Panc1 (cell line): ENCODE measurements at regions not wholly inside any gene's neighbourhood (a gene's known extent, or its start where the extent isn't known, plus 50 kb on each side); places are given as distances from the start of the nearest gene placed in this dataset.

Experiments used
- ATAC-seq: fragments of 200-7000 bp; cut with Tn5 transposase; 2 replicates; pipeline ENCODE4 v1.9.1; 2020; ENCODE audit warnings: mild to moderate bottlenecking, moderate library complexity
- BruUV-seq: library from RNA; stranded (reverse); fragments of 400-500 nt; replicated peaks from 2 replicates; lab custom pipeline; 2021; lab: Mats Ljungman, UMichigan
- CTCF ChIA-PET: fragments of 300-600 bp; sonication (Branson Sonifier 250); formaldehyde crosslinking; loops from one replicate; lab custom pipeline; 2022; ENCODE audit warnings: antibody characterized with exemption; lab: Charles Lee
- POLR2A ChIA-PET: fragments of 300-600 bp; sonication (Branson Sonifier 250); formaldehyde crosslinking; loops from one replicate; lab custom pipeline; 2022; ENCODE audit warnings: antibody characterized with exemption; lab: Charles Lee
- DNase-seq: peaks from one replicate; pipeline ENCODE4 v3.0.0-alpha.2; 2010; ENCODE audit warnings: low read depth, low spot score
- H3K27ac ChIP-seq: 2 replicates; pipeline ENCODE4 v1.5.1; 2011; ENCODE audit warnings: mild to moderate bottlenecking, low read length, inconsistent platforms
- H3K27me3 ChIP-seq: fragments of 200-500 bp; sonication (Bioruptor generic); 2 replicates; pipeline ENCODE4 v1.6.0; 2014; ENCODE audit warnings: low read length, inconsistent platforms; ENCODE audit not compliant: control insufficient read depth, insufficient read depth
- H3K36me3 ChIP-seq: fragments of 200-500 bp; sonication (Bioruptor generic); 2 replicates; pipeline ENCODE4 v1.5.1; 2014; ENCODE audit warnings: inconsistent platforms, mild to moderate bottlenecking, low read length, moderate library complexity; ENCODE audit not compliant: control insufficient read depth, insufficient read depth
- H3K4me1 ChIP-seq: 2 replicates; pipeline ENCODE4 v1.5.1; 2011; ENCODE audit warnings: inconsistent platforms, mild to moderate bottlenecking, low read length, moderate library complexity; ENCODE audit not compliant: control insufficient read depth, insufficient read depth
- H3K4me3 ChIP-seq, 2 experiments: 2 replicates each; pipeline ENCODE4 v1.5.1; 2011 to 2012; ENCODE audit warnings: low read depth in 2 of 2, low read length in 2 of 2, mild to moderate bottlenecking in 2 of 2, inconsistent platforms in 1 of 2, moderate library complexity in 1 of 2
- H3K9me3 ChIP-seq: fragments of 200-500 bp; sonication (Bioruptor generic); 2 replicates; pipeline ENCODE4 v1.5.1; 2014; ENCODE audit warnings: low read depth, mild to moderate bottlenecking, inconsistent platforms, low read length, moderate library complexity; ENCODE audit not compliant: control insufficient read depth, insufficient read depth
- POLR2AphosphoS5 ChIP-seq: IDR thresholded peaks from 2 replicates; pipeline ENCODE4 v1.6.1; 2012; ENCODE audit warnings: mild to moderate bottlenecking, low read depth, low read length, moderate library complexity
- SIN3A ChIP-seq: IDR thresholded peaks from 2 replicates; pipeline ENCODE4 v1.6.1; 2012; ENCODE audit warnings: low read depth, mild to moderate bottlenecking, low read length, moderate library complexity, borderline replicate concordance; ENCODE audit not compliant: insufficient read depth
- TCF7L2 ChIP-seq: IDR thresholded peaks from 2 replicates; pipeline ENCODE4 v1.6.1; 2011; ENCODE audit warnings: mild to moderate bottlenecking, low read depth, low read length, inconsistent platforms
- in situ Hi-C: cut with HindIII; loops from 2 replicates; pipeline ENCODE4 v1.10.0; 2016; ENCODE audit warnings: low sequenced_read_pairs, low pct_unique_long_range_greater_than_20kb
- intact Hi-C: fragments of 100-400 bp; cut with micrococcal nuclease; formaldehyde crosslinking; loops from one replicate; pipeline ENCODE4 v1.10.0; 2022; ENCODE audit not compliant: unreplicated experiment
- TF ChIP-seq, protein P1 (sequence below), 2 experiments: IDR thresholded peaks; 2 replicates each; pipeline ENCODE4 v1.6.1; 2011 to 2012; ENCODE audit warnings: low read depth in 2 of 2, control low read depth in 1 of 2, low read length in 1 of 2, mild to moderate bottlenecking in 1 of 2, moderate library complexity in 1 of 2; ENCODE audit not compliant: insufficient read depth in 1 of 2
- TF ChIP-seq, protein P2 (sequence below): fragments of 450-650 bp; IDR thresholded peaks from 2 replicates; pipeline ENCODE4 v1.5.1; 2017; ENCODE audit warnings: mild to moderate bottlenecking

DNA sequence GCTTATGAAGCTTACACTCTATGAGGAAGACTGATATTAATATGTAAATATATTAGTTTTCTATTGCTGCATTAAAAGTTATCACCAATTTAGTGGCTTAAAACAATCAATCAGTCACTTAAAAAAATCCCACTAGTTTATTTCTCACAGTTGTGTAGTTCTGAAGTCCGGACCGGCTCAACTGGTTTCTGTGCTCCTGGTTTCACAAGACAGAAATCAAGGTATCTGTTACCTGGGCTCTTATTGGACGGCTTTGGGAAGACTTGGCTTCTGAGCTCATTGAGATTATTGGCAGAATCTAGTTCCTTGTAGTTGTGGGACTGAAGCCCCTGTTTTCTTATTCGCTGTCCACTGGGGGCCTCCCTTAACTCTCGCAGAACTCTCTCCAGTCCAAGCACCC is 343.0 kb downstream of the RAB38 start:
- POLR2A ChIA-PET = no interaction called here
- intact Hi-C loops = no loop called here
- no peak overlapping the region for H3K27ac ChIP-seq
- TF ChIP-seq SIN3A (no peak), TCF7L2 (no peak), POLR2AphosphoS5 (no peak)
- TF ChIP-seq, protein P1, sequence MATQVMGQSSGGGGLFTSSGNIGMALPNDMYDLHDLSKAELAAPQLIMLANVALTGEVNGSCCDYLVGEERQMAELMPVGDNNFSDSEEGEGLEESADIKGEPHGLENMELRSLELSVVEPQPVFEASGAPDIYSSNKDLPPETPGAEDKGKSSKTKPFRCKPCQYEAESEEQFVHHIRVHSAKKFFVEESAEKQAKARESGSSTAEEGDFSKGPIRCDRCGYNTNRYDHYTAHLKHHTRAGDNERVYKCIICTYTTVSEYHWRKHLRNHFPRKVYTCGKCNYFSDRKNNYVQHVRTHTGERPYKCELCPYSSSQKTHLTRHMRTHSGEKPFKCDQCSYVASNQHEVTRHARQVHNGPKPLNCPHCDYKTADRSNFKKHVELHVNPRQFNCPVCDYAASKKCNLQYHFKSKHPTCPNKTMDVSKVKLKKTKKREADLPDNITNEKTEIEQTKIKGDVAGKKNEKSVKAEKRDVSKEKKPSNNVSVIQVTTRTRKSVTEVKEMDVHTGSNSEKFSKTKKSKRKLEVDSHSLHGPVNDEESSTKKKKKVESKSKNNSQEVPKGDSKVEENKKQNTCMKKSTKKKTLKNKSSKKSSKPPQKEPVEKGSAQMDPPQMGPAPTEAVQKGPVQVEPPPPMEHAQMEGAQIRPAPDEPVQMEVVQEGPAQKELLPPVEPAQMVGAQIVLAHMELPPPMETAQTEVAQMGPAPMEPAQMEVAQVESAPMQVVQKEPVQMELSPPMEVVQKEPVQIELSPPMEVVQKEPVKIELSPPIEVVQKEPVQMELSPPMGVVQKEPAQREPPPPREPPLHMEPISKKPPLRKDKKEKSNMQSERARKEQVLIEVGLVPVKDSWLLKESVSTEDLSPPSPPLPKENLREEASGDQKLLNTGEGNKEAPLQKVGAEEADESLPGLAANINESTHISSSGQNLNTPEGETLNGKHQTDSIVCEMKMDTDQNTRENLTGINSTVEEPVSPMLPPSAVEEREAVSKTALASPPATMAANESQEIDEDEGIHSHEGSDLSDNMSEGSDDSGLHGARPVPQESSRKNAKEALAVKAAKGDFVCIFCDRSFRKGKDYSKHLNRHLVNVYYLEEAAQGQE (IDR thresholded peaks at IDR 0.05; ENCODE audit: insufficient read depth in 1 of 2, low read depth in 2 of 2, low read length in 1 of 2) = no peak
- TF ChIP-seq, protein P2, sequence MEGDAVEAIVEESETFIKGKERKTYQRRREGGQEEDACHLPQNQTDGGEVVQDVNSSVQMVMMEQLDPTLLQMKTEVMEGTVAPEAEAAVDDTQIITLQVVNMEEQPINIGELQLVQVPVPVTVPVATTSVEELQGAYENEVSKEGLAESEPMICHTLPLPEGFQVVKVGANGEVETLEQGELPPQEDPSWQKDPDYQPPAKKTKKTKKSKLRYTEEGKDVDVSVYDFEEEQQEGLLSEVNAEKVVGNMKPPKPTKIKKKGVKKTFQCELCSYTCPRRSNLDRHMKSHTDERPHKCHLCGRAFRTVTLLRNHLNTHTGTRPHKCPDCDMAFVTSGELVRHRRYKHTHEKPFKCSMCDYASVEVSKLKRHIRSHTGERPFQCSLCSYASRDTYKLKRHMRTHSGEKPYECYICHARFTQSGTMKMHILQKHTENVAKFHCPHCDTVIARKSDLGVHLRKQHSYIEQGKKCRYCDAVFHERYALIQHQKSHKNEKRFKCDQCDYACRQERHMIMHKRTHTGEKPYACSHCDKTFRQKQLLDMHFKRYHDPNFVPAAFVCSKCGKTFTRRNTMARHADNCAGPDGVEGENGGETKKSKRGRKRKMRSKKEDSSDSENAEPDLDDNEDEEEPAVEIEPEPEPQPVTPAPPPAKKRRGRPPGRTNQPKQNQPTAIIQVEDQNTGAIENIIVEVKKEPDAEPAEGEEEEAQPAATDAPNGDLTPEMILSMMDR = no peak
- H3K9me3 ChIP-seq = no peaks in the 10 kb centered on the region
- no peaks in the 10 kb centered on the region for H3K4me1 ChIP-seq
- no TSS peak for BruUV-seq
- H3K27me3 ChIP-seq = no peaks in the 10 kb centered on the region
- CTCF ChIA-PET = no interaction called here
- no peak for ATAC-seq
- in situ Hi-C loops = no loop called here
- no peaks in the 10 kb centered on the region for H3K36me3 ChIP-seq
- H3K4me3 ChIP-seq = no peak overlapping the region
- no peak for DNase-seq

DNA sequence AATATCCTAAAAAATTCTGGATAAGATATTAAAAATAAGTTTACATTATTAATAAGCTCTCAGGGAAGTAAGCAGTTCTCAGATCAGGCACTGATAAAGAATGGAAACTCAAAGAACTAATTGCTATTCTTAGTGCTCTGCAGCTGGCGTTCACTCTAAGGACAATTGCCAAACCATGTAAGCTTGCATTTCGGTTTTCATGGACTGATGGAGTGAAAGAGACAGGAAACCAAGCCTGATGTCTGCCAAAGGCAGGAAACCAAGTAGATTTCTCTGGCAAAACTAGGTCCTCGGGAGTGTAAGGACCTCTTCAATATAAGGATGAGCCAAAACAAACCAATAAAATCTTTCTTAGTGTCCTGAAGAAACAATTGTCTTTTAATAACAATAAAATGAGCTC is 355.2 kb downstream of the RAB38 start:
- TF ChIP-seq, protein P1 (IDR thresholded peaks at IDR 0.05; ENCODE audit: insufficient read depth in 1 of 2, low read depth in 2 of 2, low read length in 1 of 2) = no peak
- TF ChIP-seq SIN3A (no peak), TCF7L2 (no peak), POLR2AphosphoS5 (no peak)
- TF ChIP-seq, protein P2 = no peak
- in situ Hi-C loops = no loop called here
- CTCF ChIA-PET = no interaction called here
- Histone ChIP-seq H3K9me3 (no peaks in the 10 kb centered on the region; the same call in 1 of the 2 replicates), H3K27ac (no peak overlapping the region), H3K4me3 (no peak overlapping the region), H3K36me3 (no peaks in the 10 kb centered on the region), H3K27me3 (no peaks in the 10 kb centered on the region), H3K4me1 (no peaks in the 10 kb centered on the region)
- intact Hi-C loops = no loop called here
- POLR2A ChIA-PET = no interaction called here
- ATAC-seq (no peak), DNase-seq (no peak)
- no TSS peak for BruUV-seq
